ENCODE measurements at regions not wholly inside any gene's neighbourhood (a gene's known extent, or its start where the extent isn't known, plus 50 kb on each side); places are given as distances from the start of the nearest gene placed in this dataset.

GRCh38 chr2:175398848-175399247, 217.3 kb upstream of the ATP5MC3 start:
- TF ChIP-seq CTCF (IDR thresholded peaks at IDR 0.05) (no peak), POLR2A (IDR thresholded peaks at IDR 0.05) (no peak)

Data from testis (tissue), 2 donors.